SK-N-SH treated with all-trans-retinoic acid at 6 μM for 48 hours (cell line): ENCODE measurements at regions not wholly inside any gene's neighbourhood (a gene's known extent, or its start where the extent isn't known, plus 50 kb on each side); places are given as distances from the start of the nearest gene placed in this dataset.
A peak's percentile ranks its signal among the peaks of the same experiment; 100 is the strongest.

Experiments used
- ATAC-seq: fragments of 200-7000 bp; cut with Tn5 transposase; 3 replicates; pipeline ENCODE4 v1.9.1; 2020; ENCODE audit warnings: mild to moderate bottlenecking, moderate library complexity
- ARNTL ChIP-seq: fragments of 450-650 bp; formaldehyde crosslinking; IDR thresholded peaks from 2 replicates; pipeline ENCODE4 v1.5.0; 2020; ENCODE audit warnings: low read depth, mild to moderate bottlenecking, moderate library complexity, borderline replicate concordance
- BACH2 ChIP-seq: fragments of 250-450 bp; sonication (Bioruptor Pico); IDR thresholded peaks from 2 replicates; pipeline ENCODE4 v1.9.0; 2021; ENCODE audit warnings: mild to moderate bottlenecking, borderline replicate concordance
- CSDC2 ChIP-seq: fragments of 250-450 bp; sonication (Bioruptor Pico); IDR thresholded peaks from 2 replicates; pipeline ENCODE4 v1.5.0; 2020; ENCODE audit warnings: mild to moderate bottlenecking, moderate library complexity
- ESRRG ChIP-seq: fragments of 250-450 bp; sonication (Bioruptor Pico); IDR thresholded peaks from 2 replicates; pipeline ENCODE4 v1.6.1; 2021; ENCODE audit warnings: mild to moderate bottlenecking
- GLIS3 ChIP-seq: fragments of 250-450 bp; sonication (Bioruptor Pico); IDR thresholded peaks from 2 replicates; pipeline ENCODE4 v1.5.0; 2020; ENCODE audit warnings: mild to moderate bottlenecking, moderate library complexity
- ISL1 ChIP-seq: fragments of 250-450 bp; sonication (Bioruptor Pico); IDR thresholded peaks from 2 replicates; pipeline ENCODE4 v2.1.2; 2022; ENCODE audit warnings: mild to moderate bottlenecking, moderate library complexity
- OSR1 ChIP-seq: fragments of 250-450 bp; sonication (Bioruptor Pico); IDR thresholded peaks from 2 replicates; pipeline ENCODE4 v1.8.0; 2022; ENCODE audit warnings: moderate library complexity, mild to moderate bottlenecking, inconsistent platforms
- PPARA ChIP-seq: fragments of 250-450 bp; sonication (Bioruptor Pico); IDR thresholded peaks from 2 replicates; pipeline ENCODE4 v1.5.0; 2020; ENCODE audit warnings: mild to moderate bottlenecking, borderline replicate concordance
- RARB ChIP-seq: fragments of 250-450 bp; sonication (Bioruptor Pico); IDR thresholded peaks from 2 replicates; pipeline ENCODE4 v1.8.0; 2021; ENCODE audit warnings: mild to moderate bottlenecking, moderate library complexity
- SNAI2 ChIP-seq: fragments of 250-450 bp; sonication (Bioruptor Pico); IDR thresholded peaks from 2 replicates; pipeline ENCODE4 v1.5.0; 2020; ENCODE audit warnings: mild to moderate bottlenecking, moderate library complexity
- TCF4 ChIP-seq: fragments of 250-450 bp; sonication (Bioruptor Pico); IDR thresholded peaks from 2 replicates; pipeline ENCODE4 v1.8.0; 2021; ENCODE audit warnings: mild to moderate bottlenecking, moderate library complexity, borderline replicate concordance
- ZC3H10 ChIP-seq: fragments of 250-450 bp; sonication (Bioruptor Pico); IDR thresholded peaks from 2 replicates; pipeline ENCODE4 v1.5.1; 2021; ENCODE audit warnings: mild to moderate bottlenecking, moderate library complexity
- ZFP3 ChIP-seq: fragments of 250-450 bp; sonication (Bioruptor Pico); IDR thresholded peaks from 2 replicates; pipeline ENCODE4 v1.5.0; 2020; ENCODE audit warnings: mild to moderate bottlenecking, moderate library complexity
- ZNF565 ChIP-seq: fragments of 450-650 bp; formaldehyde crosslinking; conservative IDR thresholded peaks from 2 replicates; pipeline ENCODE4 v1.5.0; 2020; ENCODE audit warnings: low read depth, mild to moderate bottlenecking, moderate library complexity
- ZNF70 ChIP-seq: fragments of 450-650 bp; formaldehyde crosslinking; IDR thresholded peaks from 2 replicates; pipeline ENCODE4 v1.5.0; 2020; ENCODE audit warnings: mild to moderate bottlenecking, moderate library complexity
- ZNF8 ChIP-seq: fragments of 450-650 bp; formaldehyde crosslinking; IDR thresholded peaks from 2 replicates; pipeline ENCODE4 v1.5.0; 2020; ENCODE audit warnings: mild to moderate bottlenecking, moderate library complexity
- TF ChIP-seq, protein P1 (sequence below): fragments of 250-450 bp; sonication (Bioruptor Pico); IDR thresholded peaks from 2 replicates; pipeline ENCODE4 v1.5.1; 2020; ENCODE audit warnings: low read depth, mild to moderate bottlenecking, moderate library complexity
- TF ChIP-seq, protein P2 (sequence below): fragments of 250-450 bp; sonication (Bioruptor Pico); IDR thresholded peaks from 2 replicates; pipeline ENCODE4 v1.8.0; 2021; ENCODE audit warnings: low read depth, mild to moderate bottlenecking, moderate library complexity, borderline replicate concordance
- TF ChIP-seq, protein P3 (sequence below): fragments of 250-450 bp; sonication (Bioruptor Pico); IDR thresholded peaks from 2 replicates; pipeline ENCODE4 v1.5.1; 2021; ENCODE audit warnings: mild to moderate bottlenecking, moderate library complexity
- TF ChIP-seq, protein P4 (sequence below): fragments of 250-450 bp; sonication (Bioruptor Pico); IDR thresholded peaks from 2 replicates; pipeline ENCODE4 v1.5.0; 2020; ENCODE audit warnings: mild to moderate bottlenecking, moderate library complexity

DNA sequence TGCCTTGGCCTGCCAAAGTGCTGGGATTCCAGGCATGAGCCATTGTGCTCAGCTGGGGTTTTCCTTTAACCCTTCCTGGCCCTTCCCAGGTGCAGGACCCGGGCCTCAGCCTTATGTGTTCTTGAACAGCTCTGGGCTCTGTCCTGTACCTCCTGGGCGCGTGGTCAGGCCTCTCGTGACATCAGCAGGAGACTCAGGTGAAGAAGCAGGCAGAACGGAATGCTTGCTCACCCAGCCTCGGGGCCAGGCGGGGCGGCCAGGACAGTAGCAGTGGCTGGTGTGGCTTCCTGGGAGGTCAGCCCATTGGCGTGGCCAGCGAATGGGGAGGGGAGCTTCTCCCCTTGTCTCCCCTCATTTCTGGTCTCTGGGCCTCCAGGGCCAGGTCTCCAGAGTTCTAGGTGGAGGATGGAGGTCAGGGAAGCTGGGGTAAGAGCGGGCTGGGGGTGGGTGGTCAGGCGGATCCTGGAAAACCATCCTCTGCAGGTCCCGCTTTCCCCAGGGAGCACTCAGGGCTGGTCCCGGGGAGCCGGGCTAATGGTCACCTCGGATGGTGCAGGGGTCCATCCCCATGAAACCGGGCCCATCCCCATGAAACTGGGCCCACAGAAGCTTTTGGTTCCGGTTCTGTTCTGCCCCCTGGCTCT, 281.5 kb downstream of the SEC14L1 start:
- no peak for ATAC-seq
- TF ChIP-seq, protein P1, sequence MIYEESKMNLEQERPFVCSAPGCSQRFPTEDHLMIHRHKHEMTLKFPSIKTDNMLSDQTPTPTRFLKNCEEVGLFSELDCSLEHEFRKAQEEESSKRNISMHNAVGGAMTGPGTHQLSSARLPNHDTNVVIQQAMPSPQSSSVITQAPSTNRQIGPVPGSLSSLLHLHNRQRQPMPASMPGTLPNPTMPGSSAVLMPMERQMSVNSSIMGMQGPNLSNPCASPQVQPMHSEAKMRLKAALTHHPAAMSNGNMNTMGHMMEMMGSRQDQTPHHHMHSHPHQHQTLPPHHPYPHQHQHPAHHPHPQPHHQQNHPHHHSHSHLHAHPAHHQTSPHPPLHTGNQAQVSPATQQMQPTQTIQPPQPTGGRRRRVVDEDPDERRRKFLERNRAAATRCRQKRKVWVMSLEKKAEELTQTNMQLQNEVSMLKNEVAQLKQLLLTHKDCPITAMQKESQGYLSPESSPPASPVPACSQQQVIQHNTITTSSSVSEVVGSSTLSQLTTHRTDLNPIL (CRISPR knock-in tag): no peak
- TF ChIP-seq ZFP3 (no peak), OSR1 (CRISPR knock-in tag) (no peak), ZNF70 (no peak), SNAI2 (CRISPR knock-in tag) (no peak), PPARA (CRISPR knock-in tag) (no peak), ZNF8 (no peak), ZC3H10 (CRISPR knock-in tag) (no peak)
- TF ChIP-seq, protein P2, sequence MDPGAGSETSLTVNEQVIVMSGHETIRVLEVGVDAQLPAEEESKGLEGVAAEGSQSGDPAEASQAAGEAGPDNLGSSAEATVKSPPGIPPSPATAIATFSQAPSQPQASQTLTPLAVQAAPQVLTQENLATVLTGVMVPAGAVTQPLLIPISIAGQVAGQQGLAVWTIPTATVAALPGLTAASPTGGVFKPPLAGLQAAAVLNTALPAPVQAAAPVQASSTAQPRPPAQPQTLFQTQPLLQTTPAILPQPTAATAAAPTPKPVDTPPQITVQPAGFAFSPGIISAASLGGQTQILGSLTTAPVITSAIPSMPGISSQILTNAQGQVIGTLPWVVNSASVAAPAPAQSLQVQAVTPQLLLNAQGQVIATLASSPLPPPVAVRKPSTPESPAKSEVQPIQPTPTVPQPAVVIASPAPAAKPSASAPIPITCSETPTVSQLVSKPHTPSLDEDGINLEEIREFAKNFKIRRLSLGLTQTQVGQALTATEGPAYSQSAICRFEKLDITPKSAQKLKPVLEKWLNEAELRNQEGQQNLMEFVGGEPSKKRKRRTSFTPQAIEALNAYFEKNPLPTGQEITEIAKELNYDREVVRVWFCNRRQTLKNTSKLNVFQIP (CRISPR knock-in tag): no peak

DNA sequence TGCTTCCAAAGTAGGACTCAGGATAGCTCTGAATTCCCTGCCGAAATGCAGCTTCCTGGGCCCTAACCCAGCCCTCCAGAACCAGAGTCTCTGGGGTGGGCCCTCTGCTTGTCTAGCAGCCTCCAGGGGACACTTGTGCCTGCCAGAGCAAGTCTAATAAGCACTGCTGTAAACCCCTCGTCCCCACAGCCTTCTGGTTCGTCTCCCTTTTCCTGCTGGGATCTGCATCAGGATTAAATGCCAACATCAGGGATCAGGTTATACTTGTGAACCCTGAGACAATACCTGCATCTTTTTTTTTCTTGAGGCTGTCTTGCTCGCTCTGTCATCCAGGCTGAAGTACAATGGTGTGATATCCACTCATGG, 282.0 kb downstream of the SEC14L1 start:
- ATAC-seq: no peak
- TF ChIP-seq ZNF70 (no peak), ZC3H10 (CRISPR knock-in tag) (no peak), SNAI2 (CRISPR knock-in tag) (no peak), ISL1 (CRISPR knock-in tag) (no peak), ESRRG (CRISPR knock-in tag) (no peak), ARNTL (no peak), ZFP3 (no peak)
- TF ChIP-seq, protein P1 (CRISPR knock-in tag): no peak

DNA sequence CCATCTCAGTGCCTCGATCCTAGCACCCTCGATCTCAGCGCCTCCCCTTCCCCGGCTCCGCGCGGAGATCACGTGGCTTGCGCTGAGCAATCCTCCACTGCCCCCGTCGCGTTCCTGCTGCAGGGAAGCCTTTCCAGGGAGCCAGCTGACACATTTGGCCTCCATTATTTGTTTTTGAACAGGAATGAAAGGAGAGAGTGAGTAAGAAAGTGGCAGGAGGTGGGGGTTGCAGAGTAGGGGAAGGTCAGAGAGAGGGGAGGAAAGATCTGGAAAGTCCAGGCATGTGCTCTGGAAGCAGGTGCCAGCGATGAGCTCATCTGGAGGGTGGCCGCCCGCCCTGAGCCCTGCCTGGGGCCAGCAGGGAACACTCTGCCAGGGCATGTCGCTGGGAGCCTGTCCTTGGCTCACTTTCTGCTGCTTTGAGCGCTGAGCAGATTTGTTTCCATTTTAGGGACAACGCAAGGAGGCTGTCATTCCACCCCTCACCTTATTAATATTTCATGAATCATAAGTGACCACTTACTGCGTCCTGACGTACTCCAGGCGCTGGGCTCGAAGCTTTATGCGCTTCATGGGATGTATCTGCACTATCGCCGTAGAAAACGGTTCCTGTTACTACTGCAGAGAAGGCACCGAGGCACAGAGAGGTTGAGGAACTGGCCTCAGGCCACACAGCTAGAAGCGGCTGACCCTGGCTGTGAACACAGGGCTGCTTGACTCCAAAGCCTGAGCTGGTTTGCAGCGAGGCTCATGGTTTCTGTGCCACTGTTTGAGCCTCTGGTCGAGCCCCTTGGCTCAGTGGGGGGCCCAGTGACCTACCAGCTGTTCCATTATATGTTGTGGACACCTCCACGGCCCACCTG, 283.1 kb downstream of the SEC14L1 start:
- ATAC-seq: peak; percentile 11
- peak; percentile 79 for TF ChIP-seq ZFP3
- TF ChIP-seq, protein P1 (CRISPR knock-in tag): peak; percentile 76
- no peak for TF ChIP-seq RARB (CRISPR knock-in tag)
- TF ChIP-seq ESRRG (CRISPR knock-in tag): peak; percentile 12; the same call in 1 of the 2 replicates
- TF ChIP-seq, protein P3, sequence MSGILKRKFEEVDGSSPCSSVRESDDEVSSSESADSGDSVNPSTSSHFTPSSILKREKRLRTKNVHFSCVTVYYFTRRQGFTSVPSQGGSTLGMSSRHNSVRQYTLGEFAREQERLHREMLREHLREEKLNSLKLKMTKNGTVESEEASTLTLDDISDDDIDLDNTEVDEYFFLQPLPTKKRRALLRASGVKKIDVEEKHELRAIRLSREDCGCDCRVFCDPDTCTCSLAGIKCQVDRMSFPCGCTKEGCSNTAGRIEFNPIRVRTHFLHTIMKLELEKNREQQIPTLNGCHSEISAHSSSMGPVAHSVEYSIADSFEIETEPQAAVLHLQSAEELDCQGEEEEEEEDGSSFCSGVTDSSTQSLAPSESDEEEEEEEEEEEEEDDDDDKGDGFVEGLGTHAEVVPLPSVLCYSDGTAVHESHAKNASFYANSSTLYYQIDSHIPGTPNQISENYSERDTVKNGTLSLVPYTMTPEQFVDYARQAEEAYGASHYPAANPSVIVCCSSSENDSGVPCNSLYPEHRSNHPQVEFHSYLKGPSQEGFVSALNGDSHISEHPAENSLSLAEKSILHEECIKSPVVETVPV (CRISPR knock-in tag): no peak
- peak; percentile 57 for TF ChIP-seq ISL1 (CRISPR knock-in tag)
- peak; percentile 54; the same call in 1 of the 2 replicates for TF ChIP-seq TCF4 (CRISPR knock-in tag)
- TF ChIP-seq ARNTL: peak; percentile 73; the same call in 1 of the 2 replicates
- TF ChIP-seq, protein P4, sequence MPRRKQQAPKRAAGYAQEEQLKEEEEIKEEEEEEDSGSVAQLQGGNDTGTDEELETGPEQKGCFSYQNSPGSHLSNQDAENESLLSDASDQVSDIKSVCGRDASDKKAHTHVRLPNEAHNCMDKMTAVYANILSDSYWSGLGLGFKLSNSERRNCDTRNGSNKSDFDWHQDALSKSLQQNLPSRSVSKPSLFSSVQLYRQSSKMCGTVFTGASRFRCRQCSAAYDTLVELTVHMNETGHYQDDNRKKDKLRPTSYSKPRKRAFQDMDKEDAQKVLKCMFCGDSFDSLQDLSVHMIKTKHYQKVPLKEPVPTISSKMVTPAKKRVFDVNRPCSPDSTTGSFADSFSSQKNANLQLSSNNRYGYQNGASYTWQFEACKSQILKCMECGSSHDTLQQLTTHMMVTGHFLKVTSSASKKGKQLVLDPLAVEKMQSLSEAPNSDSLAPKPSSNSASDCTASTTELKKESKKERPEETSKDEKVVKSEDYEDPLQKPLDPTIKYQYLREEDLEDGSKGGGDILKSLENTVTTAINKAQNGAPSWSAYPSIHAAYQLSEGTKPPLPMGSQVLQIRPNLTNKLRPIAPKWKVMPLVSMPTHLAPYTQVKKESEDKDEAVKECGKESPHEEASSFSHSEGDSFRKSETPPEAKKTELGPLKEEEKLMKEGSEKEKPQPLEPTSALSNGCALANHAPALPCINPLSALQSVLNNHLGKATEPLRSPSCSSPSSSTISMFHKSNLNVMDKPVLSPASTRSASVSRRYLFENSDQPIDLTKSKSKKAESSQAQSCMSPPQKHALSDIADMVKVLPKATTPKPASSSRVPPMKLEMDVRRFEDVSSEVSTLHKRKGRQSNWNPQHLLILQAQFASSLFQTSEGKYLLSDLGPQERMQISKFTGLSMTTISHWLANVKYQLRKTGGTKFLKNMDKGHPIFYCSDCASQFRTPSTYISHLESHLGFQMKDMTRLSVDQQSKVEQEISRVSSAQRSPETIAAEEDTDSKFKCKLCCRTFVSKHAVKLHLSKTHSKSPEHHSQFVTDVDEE (CRISPR knock-in tag): peak; percentile 70; the same call in 1 of the 2 replicates
- TF ChIP-seq ZC3H10 (CRISPR knock-in tag): 0 out of 2 replicates have a peak, but pooled peaks have one; percentile 2
- no peak for TF ChIP-seq PPARA (CRISPR knock-in tag)
- TF ChIP-seq ZNF565 (CRISPR knock-in tag): no peak
- peak; percentile 98 for TF ChIP-seq SNAI2 (CRISPR knock-in tag)
- no peak for TF ChIP-seq ZNF8
- TF ChIP-seq, protein P2 (CRISPR knock-in tag): no peak
- no peak for TF ChIP-seq BACH2
- no peak; the same call in none of the 2 replicates for TF ChIP-seq CSDC2
- TF ChIP-seq OSR1 (CRISPR knock-in tag): no peak
- TF ChIP-seq ZNF70: no peak; the same call in 1 of the 2 replicates
- no peak; the same call in 1 of the 2 replicates for TF ChIP-seq GLIS3 (CRISPR knock-in tag)
